H1 (cell line): ENCODE measurements at regions not wholly inside any gene's neighbourhood (a gene's known extent, or its start where the extent isn't known, plus 50 kb on each side); places are given as distances from the start of the nearest gene placed in this dataset.

Experiments used
- CBX5 ChIP-seq: fragments of 300-800, 300-1000 bp; sonication (generic); IDR thresholded peaks from 2 replicates; pipeline ENCODE4 v1.7.1; 2016; ENCODE audit warnings: antibody characterized with exemption, low read length, low read depth
- POLR2A ChIP-seq, 2 experiments: IDR thresholded peaks; 1 replicate in 1 of 2; 2 replicates in 1 of 2; pipeline ENCODE4 v1.6.1; 2011; ENCODE audit warnings: low read depth in 2 of 2, low read length in 2 of 2, mild to moderate bottlenecking in 2 of 2; ENCODE audit errors: control extremely low read depth in 1 of 2
- SP2 ChIP-seq: IDR thresholded peaks from 2 replicates; pipeline ENCODE4 v1.6.1; 2012; ENCODE audit warnings: mild to moderate bottlenecking, low read length, inconsistent platforms
- USF2 ChIP-seq: IDR thresholded peaks from 2 replicates; pipeline ENCODE4 v1.6.1; 2011; ENCODE audit warnings: low read length, improper control_type of control experiment

GRCh38 chr17:83024218-83024971, 55.0 kb upstream of the METRNL start (continued):
- TF ChIP-seq USF2 (no peak), POLR2A (IDR thresholded peaks at IDR 0.05; ENCODE audit: control extremely low read depth in 1 of 2, low read depth in 2 of 2, low read length in 2 of 2) (no peak), CBX5 (no peak), SP2 (no peak)
